ENCODE measurements at regions not wholly inside any gene's neighbourhood (a gene's known extent, or its start where the extent isn't known, plus 50 kb on each side); places are given as distances from the start of the nearest gene placed in this dataset.

- Histone ChIP-seq H3K9ac (ENCODE audit: low read length) (no peak overlapping the region), H3K9me2 (replicated peaks; ENCODE audit: insufficient read depth, low read length) (no peaks in the 10 kb centered on the region), H3K4me2 (ENCODE audit: low read depth, low read length) (no peak overlapping the region), H3K36me3 (replicated peaks; ENCODE audit: insufficient read depth, low read length) (no peaks in the 10 kb centered on the region), H3K4me1 (ENCODE audit: low read length) (no peaks in the 10 kb centered on the region), H3F3A (ENCODE audit: insufficient read depth, low read length) (no peaks in the 10 kb centered on the region), H4K20me1 (ENCODE audit: insufficient read depth, low read length) (no peaks in the 10 kb centered on the region), H3K79me2 (ENCODE audit: low read length) (no peaks in the 10 kb centered on the region), H3K4me3 (ENCODE audit: low read length) (no peak overlapping the region), H3K27me3 (replicated peaks; ENCODE audit: insufficient read depth, low read length) (no peaks in the 10 kb centered on the region), H3K9me3 (replicated peaks; ENCODE audit: insufficient read depth, low read length) (no peaks in the 10 kb centered on the region; the same call in 1 of the 2 replicates), H3K27ac (ENCODE audit: low read length) (no peak overlapping the region), H2AFZ (ENCODE audit: low read length) (no peak overlapping the region)
- TF ChIP-seq EZH2phosphoT487 (IDR thresholded peaks at IDR 0.05; ENCODE audit: low read length) (no peak), EZH2 (optimal IDR thresholded peaks at IDR 0.05; ENCODE audit: low read depth, low read length) (no peak), CTCF (IDR thresholded peaks at IDR 0.05; ENCODE audit: low read length) (no peak)
- DNase-seq: no peak
Measured at GRCh38 chr9:30714389-30714788, 1670.1 kb upstream of the ACO1 start.

- Histone ChIP-seq H3K4me3 (ENCODE audit: low read length) (no peak overlapping the region), H3F3A (ENCODE audit: insufficient read depth, low read length) (no peaks in the 10 kb centered on the region), H2AFZ (ENCODE audit: low read length) (no peak overlapping the region), H3K36me3 (replicated peaks; ENCODE audit: insufficient read depth, low read length) (no peaks in the 10 kb centered on the region), H3K27me3 (replicated peaks; ENCODE audit: insufficient read depth, low read length) (no peaks in the 10 kb centered on the region), H3K9me2 (replicated peaks; ENCODE audit: insufficient read depth, low read length) (no peaks in the 10 kb centered on the region), H3K79me2 (ENCODE audit: low read length) (no peaks in the 10 kb centered on the region), H3K9ac (ENCODE audit: low read length) (no peak overlapping the region), H3K27ac (ENCODE audit: low read length) (no peak overlapping the region), H3K4me2 (ENCODE audit: low read depth, low read length) (no peak overlapping the region), H4K20me1 (ENCODE audit: insufficient read depth, low read length) (no peaks in the 10 kb centered on the region), H3K9me3 (replicated peaks; ENCODE audit: insufficient read depth, low read length) (no peaks in the 10 kb centered on the region; the same call in 1 of the 2 replicates), H3K4me1 (ENCODE audit: low read length) (no peaks in the 10 kb centered on the region)
- DNase-seq: no peak
- TF ChIP-seq CTCF (IDR thresholded peaks at IDR 0.05; ENCODE audit: low read length): no peak
- TF ChIP-seq EZH2 (optimal IDR thresholded peaks at IDR 0.05; ENCODE audit: low read depth, low read length): no peak
- no peak for TF ChIP-seq EZH2phosphoT487 (IDR thresholded peaks at IDR 0.05; ENCODE audit: low read length)
Measured at GRCh38 chr9:30718483-30718882, 1666.0 kb upstream of the ACO1 start.

- Histone ChIP-seq H3K79me2 (ENCODE audit: low read length) (no peaks in the 10 kb centered on the region), H3K9ac (ENCODE audit: low read length) (no peak overlapping the region), H3K9me2 (replicated peaks; ENCODE audit: insufficient read depth, low read length) (no peaks in the 10 kb centered on the region), H3K27ac (ENCODE audit: low read length) (no peak overlapping the region), H3K36me3 (replicated peaks; ENCODE audit: insufficient read depth, low read length) (no peaks in the 10 kb centered on the region), H2AFZ (ENCODE audit: low read length) (no peak overlapping the region), H3K4me2 (ENCODE audit: low read depth, low read length) (no peak overlapping the region), H3K27me3 (replicated peaks; ENCODE audit: insufficient read depth, low read length) (no peaks in the 10 kb centered on the region), H3F3A (ENCODE audit: insufficient read depth, low read length) (no peaks in the 10 kb centered on the region), H3K9me3 (replicated peaks; ENCODE audit: insufficient read depth, low read length) (no peaks in the 10 kb centered on the region), H3K4me1 (ENCODE audit: low read length) (no peaks in the 10 kb centered on the region), H4K20me1 (ENCODE audit: insufficient read depth, low read length) (no peaks in the 10 kb centered on the region), H3K4me3 (ENCODE audit: low read length) (no peak overlapping the region)
- no peak for TF ChIP-seq EZH2phosphoT487 (IDR thresholded peaks at IDR 0.05; ENCODE audit: low read length)
- no peak for DNase-seq
Measured at GRCh38 chr9:30722065-30722464, 1662.4 kb upstream of the ACO1 start.

GRCh38 chr9:30723656-30724055, 1660.8 kb upstream of the ACO1 start:
- Histone ChIP-seq H3K36me3 (replicated peaks; ENCODE audit: insufficient read depth, low read length) (no peaks in the 10 kb centered on the region), H3F3A (ENCODE audit: insufficient read depth, low read length) (no peaks in the 10 kb centered on the region), H3K9me3 (replicated peaks; ENCODE audit: insufficient read depth, low read length) (no peaks in the 10 kb centered on the region), H2AFZ (ENCODE audit: low read length) (no peak overlapping the region), H3K4me1 (ENCODE audit: low read length) (no peaks in the 10 kb centered on the region), H3K27me3 (replicated peaks; ENCODE audit: insufficient read depth, low read length) (no peaks in the 10 kb centered on the region), H3K79me2 (ENCODE audit: low read length) (no peaks in the 10 kb centered on the region), H3K9me2 (replicated peaks; ENCODE audit: insufficient read depth, low read length) (no peaks in the 10 kb centered on the region), H3K4me2 (ENCODE audit: low read depth, low read length) (no peak overlapping the region), H3K4me3 (ENCODE audit: low read length) (no peak overlapping the region), H3K27ac (ENCODE audit: low read length) (no peak overlapping the region), H3K9ac (ENCODE audit: low read length) (no peak overlapping the region), H4K20me1 (ENCODE audit: insufficient read depth, low read length) (no peaks in the 10 kb centered on the region)
- no peak for DNase-seq
- TF ChIP-seq EZH2phosphoT487 (IDR thresholded peaks at IDR 0.05; ENCODE audit: low read length) (no peak), EZH2 (optimal IDR thresholded peaks at IDR 0.05; ENCODE audit: low read depth, low read length) (no peak), CTCF (IDR thresholded peaks at IDR 0.05; ENCODE audit: low read length) (no peak)
